ENCODE measurements at regions not wholly inside any gene's neighbourhood (a gene's known extent, or its start where the extent isn't known, plus 50 kb on each side); places are given as distances from the start of the nearest gene placed in this dataset.

GRCh38 chr22:27223317-27224177 lies 566.2 kb downstream of the MIAT start:
- no peak overlapping the region for H3K4ac ChIP-seq (replicated peaks; ENCODE audit: insufficient read length, low read depth, low read length)
- H4K91ac ChIP-seq (replicated peaks; ENCODE audit: insufficient read length, low read length), result no peak overlapping the region
- no peak overlapping the region for H3K56ac ChIP-seq (replicated peaks; ENCODE audit: insufficient read length, low read depth, low read length)
- H2BK20ac ChIP-seq (ENCODE audit: low read length), result no peak overlapping the region
- H2BK5ac ChIP-seq (ENCODE audit: low read depth, low read length), result no peak overlapping the region
- H3K23ac ChIP-seq (ENCODE audit: insufficient read length), result no peak overlapping the region
- no peak overlapping the region for H3K4me2 ChIP-seq (ENCODE audit: insufficient read depth in 1 of 2, low read depth in 2 of 2, low read length in 2 of 2)
- no peak for DNase-seq (ENCODE audit: low read depth in 1 of 2, low spot score in 2 of 2)
- no peak overlapping the region for H2BK120ac ChIP-seq (replicated peaks; ENCODE audit: low read depth, low read length)
- no peak overlapping the region for H3K9ac ChIP-seq (replicated peaks in 1 of 4; ENCODE audit: extremely low read depth in 1 of 4, low read depth in 3 of 4, low read length in 3 of 4)
- no peaks in the 10 kb centered on the region for H3K36me3 ChIP-seq (ENCODE audit: control insufficient read depth in 2 of 4, insufficient read depth in 4 of 4, low read length in 3 of 4)
- no peak overlapping the region for H2BK12ac ChIP-seq (ENCODE audit: low read depth, low read length)
- no peak overlapping the region for H3K14ac ChIP-seq (ENCODE audit: insufficient read length)
- 80% methylated on average over 3 of the region's 3 CpGs; no CpG with 5 or more reads in 1 of the 2 experiments for WGBS, 2 experiments (ENCODE audit: extremely low coverage in 1 of 2, insufficient coverage in 1 of 2, insufficient read length in 1 of 2, insufficient replicate concordance in 2 of 2, low coverage in 1 of 2, low lambda C conversion rate in 2 of 2, missing lambda C conversion rate in 1 of 2)
- no peak for FAIRE-seq
- H3K9me3 ChIP-seq (ENCODE audit: insufficient read depth in 2 of 2, low read depth in 1 of 2, low read length in 1 of 2), result no peaks in the 10 kb centered on the region
- ChIA-PET CTCF (ENCODE audit: partially characterized antibody) (interaction anchor here (0.7 to 1.4 kb wide), 2 partner anchors 9 to 40 kb away, joined by 3 to 4 read pairs; no protein-coding TSS in a partner anchor), POLR2A (ENCODE audit: partially characterized antibody) (interaction anchor here (0.6 to 1.3 kb wide), 2 partner anchors 15 to 612 kb away, joined by 3 read pairs; no protein-coding TSS in a partner anchor)
- no peak for TF ChIP-seq MAFK (IDR thresholded peaks at IDR 0.05; ENCODE audit: low read depth, low read length)
- TF ChIP-seq HDAC6 (IDR thresholded peaks at IDR 0.05; ENCODE audit: low read depth, low read length), result no peak
- no peak overlapping the region for H4K8ac ChIP-seq (ENCODE audit: extremely low read depth, insufficient read depth, low read length)
- no peaks in the 10 kb centered on the region for H3K27me3 ChIP-seq (replicated peaks in 1 of 4; ENCODE audit: control insufficient read depth in 3 of 4, extremely low read depth in 1 of 4, insufficient read depth in 3 of 4, low read length in 3 of 4)
- H3K4me3 ChIP-seq (ENCODE audit: extremely low read depth in 1 of 4, insufficient read depth in 2 of 4, low read depth in 3 of 4, low read length in 4 of 4), result no peak overlapping the region
- peaks cover 7% of the 10 kb centered on the region; the same call in 1 of the 2 replicates for H3K23me2 ChIP-seq (ENCODE audit: low read depth, low read length)
- peaks cover 0 to 3% (median 0%) of the 10 kb centered on the region in 4 experiments; a peak in 1 of 7 replicates for H3K4me1 ChIP-seq (replicated peaks in 1 of 4; ENCODE audit: control insufficient read depth in 3 of 4, insufficient read depth in 4 of 4, low read length in 3 of 4)
- no peak overlapping the region for H3K27ac ChIP-seq (ENCODE audit: low read depth, low read length)
- peaks cover 0 to 3% of the 10 kb centered on the region in 2 experiments for H4K20me1 ChIP-seq (replicated peaks in 1 of 2; ENCODE audit: control insufficient read depth in 1 of 2, insufficient read depth in 2 of 2, low read length in 2 of 2)
- no peaks in the 10 kb centered on the region for H3K79me1 ChIP-seq (ENCODE audit: low read depth, low read length)
- H3K18ac ChIP-seq (ENCODE audit: extremely low read depth, low read length), result no peak overlapping the region
- H2AFZ ChIP-seq (ENCODE audit: low read length), result no peak overlapping the region
- H4K5ac ChIP-seq (ENCODE audit: insufficient read length, low read depth, low read length), result no peak overlapping the region
- H2BK15ac ChIP-seq (ENCODE audit: low read length), result no peak overlapping the region
- H2AK5ac ChIP-seq (ENCODE audit: low read depth, low read length), result no peak overlapping the region
- no peaks in the 10 kb centered on the region for H3K79me2 ChIP-seq (ENCODE audit: control insufficient read depth in 1 of 2, insufficient read depth in 2 of 2, low read length in 2 of 2)

Data from H1 (cell line).